CD14-positive monocyte (primary cell): ENCODE measurements at regions not wholly inside any gene's neighbourhood (a gene's known extent, or its start where the extent isn't known, plus 50 kb on each side); places are given as distances from the start of the nearest gene placed in this dataset.

Source experiments
- DNase-seq, 3 donors: peaks; one replicate each; pipeline ENCODE4 v3.0.0-alpha.2; 2011 to 2022
- H2AFZ ChIP-seq: 2 replicates; pipeline ENCODE4 v1.6.0; 2012; ENCODE audit warnings: mild to moderate bottlenecking, low read depth, low read length, inconsistent platforms; ENCODE audit not compliant: insufficient read depth, poor library complexity, severe bottlenecking
- H3K27ac ChIP-seq, 2 donors: 1 replicate in 1 of 2; 2 replicates in 1 of 2; pipeline ENCODE4 v1.5.1; 2012 to 2013; ENCODE audit warnings: low read length in 2 of 2, control low read depth in 1 of 2, inconsistent platforms in 1 of 2, low read depth in 1 of 2, mild to moderate bottlenecking in 1 of 2
- H3K27me3 ChIP-seq, 2 donors: one replicate each; pipeline versions ENCODE4 v1.6.0 to v1.6.1; 2011 to 2013; ENCODE audit warnings: low read length in 2 of 2; ENCODE audit not compliant: control insufficient read depth in 2 of 2, insufficient read depth in 2 of 2
- H3K36me3 ChIP-seq, 2 donors: replicated peaks in 1 of 2; 1 replicate in 1 of 2; 2 replicates in 1 of 2; pipeline versions ENCODE4 v1.5.1 to v1.6.1; 2012 to 2013; ENCODE audit warnings: low read length in 2 of 2, control low read depth in 1 of 2, inconsistent platforms in 1 of 2, mild to moderate bottlenecking in 1 of 2; ENCODE audit not compliant: insufficient read depth in 2 of 2, control insufficient read depth in 1 of 2
- H3K4me1 ChIP-seq, 2 donors: 1 replicate in 1 of 2; 2 replicates in 1 of 2; pipeline versions ENCODE4 v1.5.1 to v1.6.1; 2012 to 2013; ENCODE audit warnings: low read length in 2 of 2, control low read depth in 1 of 2, inconsistent platforms in 1 of 2, mild to moderate bottlenecking in 1 of 2, moderate library complexity in 1 of 2; ENCODE audit not compliant: insufficient read depth in 2 of 2, control insufficient read depth in 1 of 2
- H3K4me2 ChIP-seq: replicated peaks from 2 replicates; pipeline ENCODE3; 2012; ENCODE audit warnings: low read length, moderate library complexity, mild to moderate bottlenecking; ENCODE audit not compliant: poor library complexity, severe bottlenecking; ENCODE audit errors: extremely low read depth
- H3K4me3 ChIP-seq, 3 experiments: fragments of 200-600 bp in 1 of 3; sonication (generic) in 1 of 3; replicated peaks in 1 of 3; 1 replicate in 2 of 3; 2 replicates in 1 of 3; pipeline ENCODE4 v1.5.1; 2011 to 2013; ENCODE audit warnings: low read length in 3 of 3, mild to moderate bottlenecking in 3 of 3, control low read depth in 2 of 3, low read depth in 2 of 3, inconsistent platforms in 1 of 3, moderate library complexity in 1 of 3
- H3K79me2 ChIP-seq: 2 replicates; pipeline ENCODE4 v1.6.0; 2012; ENCODE audit warnings: mild to moderate bottlenecking, control low read depth, inconsistent platforms, low read length, moderate library complexity; ENCODE audit not compliant: insufficient read depth
- H3K9ac ChIP-seq: 2 replicates; pipeline ENCODE4 v1.6.0; 2017; ENCODE audit warnings: low read length, mild to moderate bottlenecking; ENCODE audit not compliant: insufficient read depth, poor library complexity, severe bottlenecking
- H3K9me3 ChIP-seq, 2 donors: replicated peaks in 1 of 2; 1 replicate in 1 of 2; 2 replicates in 1 of 2; pipeline versions ENCODE4 v1.5.1 to v1.6.1; 2012 to 2013; ENCODE audit warnings: low read length in 2 of 2, control low read depth in 1 of 2; ENCODE audit not compliant: control insufficient read depth in 1 of 2, insufficient read depth in 1 of 2
- H4K20me1 ChIP-seq: 2 replicates; pipeline ENCODE4 v1.6.0; 2012; ENCODE audit warnings: mild to moderate bottlenecking, low read length, control low read depth, moderate library complexity; ENCODE audit not compliant: insufficient read depth
- H3K27ac Mint-ChIP-seq, 7 donors: one replicate each; pipeline ENCODE4 v1.8.0; 2020; ENCODE audit warnings: mild to moderate bottlenecking in 7 of 7, mixed read lengths in 7 of 7, moderate library complexity in 6 of 7, inconsistent platforms in 2 of 7
- H3K27me3 Mint-ChIP-seq, 3 donors: one replicate each; pipeline ENCODE4 v1.8.0; 2021 to 2022; ENCODE audit warnings: low read depth in 3 of 3, mild to moderate bottlenecking in 3 of 3, mixed read lengths in 3 of 3, moderate library complexity in 3 of 3, inconsistent platforms in 1 of 3
- H3K36me3 Mint-ChIP-seq, 2 donors: one replicate each; pipeline ENCODE4 v1.8.0; 2020; ENCODE audit warnings: mixed read lengths in 2 of 2, inconsistent platforms in 1 of 2, mild to moderate bottlenecking in 1 of 2
- H3K4me1 Mint-ChIP-seq: one replicate; pipeline ENCODE4 v1.8.0; 2020; ENCODE audit warnings: mild to moderate bottlenecking, mixed read lengths
- H3K4me3 Mint-ChIP-seq, 2 donors: one replicate each; pipeline ENCODE4 v1.8.0; 2020; ENCODE audit warnings: mild to moderate bottlenecking in 2 of 2, mixed read lengths in 2 of 2, moderate library complexity in 1 of 2
- H3K9me3 Mint-ChIP-seq, 7 donors: one replicate each; pipeline ENCODE4 v1.8.0; 2020 to 2022; ENCODE audit warnings: mixed read lengths in 7 of 7, mild to moderate bottlenecking in 6 of 7, moderate library complexity in 6 of 7, inconsistent platforms in 2 of 7
- CTCF ChIP-seq: fragments of 200-600 bp; IDR thresholded peaks from one replicate; pipeline ENCODE4 v1.8.0; 2022; ENCODE audit warnings: antibody characterized with exemption, mild to moderate bottlenecking
- WGBS: methylation state at CpG from one replicate; pipeline ENCODE4 v1.1.5; 2013; ENCODE audit warnings: missing lambda C conversion rate; ENCODE audit not compliant: insufficient coverage; 5-methylcytosine and 5-hydroxymethylcytosine counted together
- intact Hi-C, 2 donors: fragments of 100-400 bp; cut with micrococcal nuclease; formaldehyde crosslinking; loops; one replicate each; pipeline versions ENCODE4 v1.15.0 to v1.15.1; 2023

GRCh38 chrX:39938466-39938865 lies 159.3 kb downstream of the BCOR start:
- H3K4me2 ChIP-seq = no peak overlapping the region
- no peaks in the 10 kb centered on the region for H4K20me1 ChIP-seq
- no peak overlapping the region for H2AFZ ChIP-seq
- H3K27ac ChIP-seq = no peak overlapping the region
- Mint-ChIP-seq H3K4me1 (peaks cover 25% of the 10 kb centered on the region), H3K4me3 (no peak overlapping the region), H3K27me3 (peaks cover 0 to 7% (median 2%) of the 10 kb centered on the region in 3 donors), H3K27ac (no peak overlapping the region), H3K9me3 (peaks cover 2 to 6% (median 5%) of the 10 kb centered on the region in 7 donors), H3K36me3 (no peaks in the 10 kb centered on the region)
- H3K79me2 ChIP-seq = no peaks in the 10 kb centered on the region
- no peaks in the 10 kb centered on the region for H3K36me3 ChIP-seq
- no peaks in the 10 kb centered on the region for H3K27me3 ChIP-seq
- DNase-seq = no peak
- peaks cover 0 to 4% of the 10 kb centered on the region in 2 donors for H3K9me3 ChIP-seq
- H3K4me3 ChIP-seq = no peak overlapping the region
- intact Hi-C loops = no loop called here
- WGBS = no CpG with 5 or more reads among the region's 6 CpGs
- no peak overlapping the region for H3K9ac ChIP-seq
- TF ChIP-seq CTCF = no peak
- peaks cover 23 to 24% of the 10 kb centered on the region in 2 donors for H3K4me1 ChIP-seq

- H3K27me3 ChIP-seq = no peaks in the 10 kb centered on the region
- H4K20me1 ChIP-seq = no peaks in the 10 kb centered on the region
- H3K4me2 ChIP-seq = no peak overlapping the region
- Mint-ChIP-seq H3K9me3 (peaks cover 4 to 9% (median 5%) of the 10 kb centered on the region in 7 donors), H3K36me3 (no peaks in the 10 kb centered on the region), H3K4me3 (no peak overlapping the region), H3K27me3 (peaks cover 0 to 7% (median 2%) of the 10 kb centered on the region in 3 donors), H3K4me1 (peaks cover 25% of the 10 kb centered on the region), H3K27ac (no peak overlapping the region)
- no peak overlapping the region for H3K27ac ChIP-seq
- H3K9me3 ChIP-seq = peaks cover 0 to 5% of the 10 kb centered on the region in 2 donors
- peaks cover 23 to 24% of the 10 kb centered on the region in 2 donors for H3K4me1 ChIP-seq
- no peak for DNase-seq
- no peaks in the 10 kb centered on the region for H3K36me3 ChIP-seq
- WGBS = no CpG with 5 or more reads among the region's 3 CpGs
- no peaks in the 10 kb centered on the region for H3K79me2 ChIP-seq
- no peak overlapping the region for H3K4me3 ChIP-seq
- no peak overlapping the region for H2AFZ ChIP-seq
- intact Hi-C loops = no loop called here
- no peak for TF ChIP-seq CTCF
- H3K9ac ChIP-seq = no peak overlapping the region
These were observed 158.1 kb downstream of the BCOR start for GRCh38 chrX:39939678-39940077.
